C4-2B (cell line): ENCODE measurements at regions not wholly inside any gene's neighbourhood (a gene's known extent, or its start where the extent isn't known, plus 50 kb on each side); places are given as distances from the start of the nearest gene placed in this dataset.
A peak's percentile ranks its signal among the peaks of the same experiment; 100 is the strongest.
"Not testable (repeated sequence)": the region's sequence is repeated elsewhere in the genome, so short reads cannot be mapped to it uniquely, and the experiment has no call there.

Experiments
- H3K27ac ChIP-seq: fragments of 450-650 bp; 2 replicates; pipeline ENCODE4 v1.5.1; 2017
- CTCF ChIP-seq: fragments of 450-650 bp; conservative IDR thresholded peaks from 2 replicates; pipeline ENCODE4 v1.5.1; 2017; ENCODE audit warnings: mild to moderate bottlenecking
- ZFX ChIP-seq: fragments of 450-650 bp; IDR thresholded peaks from 2 replicates; pipeline ENCODE4 v1.6.1; 2017

DNA sequence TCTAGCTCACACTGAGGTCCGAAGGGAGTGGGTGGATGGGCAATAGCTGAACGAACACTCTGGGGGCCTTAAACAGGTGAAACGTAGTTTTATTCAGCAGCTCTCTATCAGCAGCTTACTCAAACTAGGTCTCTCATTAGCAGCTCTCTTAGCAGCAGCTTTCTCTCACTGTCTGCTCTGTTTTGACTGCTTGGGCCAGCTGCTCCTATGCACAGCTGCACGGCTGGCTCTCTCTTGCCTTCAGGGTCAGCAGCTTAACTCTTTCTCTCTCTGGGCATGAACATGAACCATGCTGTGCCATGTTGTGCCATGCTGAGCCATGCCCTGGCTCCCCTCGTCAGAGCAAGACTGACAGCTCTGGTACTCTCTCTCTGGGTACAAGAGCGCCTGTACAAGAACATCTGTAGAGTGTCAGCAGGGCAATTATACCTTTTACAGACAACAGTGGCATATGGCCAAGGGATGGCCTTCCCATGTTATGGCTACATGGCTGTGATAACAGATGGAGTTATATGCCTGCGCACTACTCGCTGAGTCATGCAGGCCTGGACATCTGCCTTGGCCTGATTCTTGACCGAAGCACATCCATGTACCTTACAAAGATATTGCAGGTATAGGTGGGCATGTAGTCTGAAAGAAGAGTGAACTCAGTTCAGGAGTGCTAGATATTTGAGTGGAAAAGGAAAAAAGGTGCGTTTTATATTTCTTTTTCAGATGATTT, 152.4 kb downstream of the LEPR start:
- no peak overlapping the region for H3K27ac ChIP-seq
- TF ChIP-seq CTCF (no peak), ZFX (no peak)

GRCh38 chr1:65577278-65577677, 156.8 kb downstream of the LEPR start:
- no peak overlapping the region for H3K27ac ChIP-seq
- TF ChIP-seq CTCF (no peak), ZFX (no peak)

- H3K27ac ChIP-seq: not testable (repeated sequence)
These were observed 157.5 kb downstream of the LEPR start for GRCh38 chr1:65577982-65578381.

DNA sequence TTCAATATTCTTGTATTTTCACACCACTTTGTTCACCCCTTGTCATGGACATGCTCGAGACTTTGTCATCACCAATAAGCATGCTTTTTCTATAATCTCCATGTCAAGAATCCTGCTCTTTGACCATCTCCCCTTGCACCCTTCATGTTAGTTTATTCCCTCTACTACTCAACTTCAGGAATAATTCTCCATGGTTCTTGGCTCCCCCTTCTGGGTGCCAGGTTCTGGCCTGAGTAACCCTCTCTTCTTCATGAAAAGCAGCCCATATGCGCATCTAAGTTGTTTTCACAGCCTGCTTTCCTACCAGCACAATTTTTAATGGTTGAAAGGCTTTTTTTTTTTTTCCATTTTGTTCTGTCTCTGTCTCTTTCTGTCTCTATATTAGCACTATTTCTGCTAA, 160.7 kb downstream of the LEPR start:
- H3K27ac ChIP-seq: no peak overlapping the region
- no peak for TF ChIP-seq ZFX
- TF ChIP-seq CTCF: peak; percentile 30

DNA sequence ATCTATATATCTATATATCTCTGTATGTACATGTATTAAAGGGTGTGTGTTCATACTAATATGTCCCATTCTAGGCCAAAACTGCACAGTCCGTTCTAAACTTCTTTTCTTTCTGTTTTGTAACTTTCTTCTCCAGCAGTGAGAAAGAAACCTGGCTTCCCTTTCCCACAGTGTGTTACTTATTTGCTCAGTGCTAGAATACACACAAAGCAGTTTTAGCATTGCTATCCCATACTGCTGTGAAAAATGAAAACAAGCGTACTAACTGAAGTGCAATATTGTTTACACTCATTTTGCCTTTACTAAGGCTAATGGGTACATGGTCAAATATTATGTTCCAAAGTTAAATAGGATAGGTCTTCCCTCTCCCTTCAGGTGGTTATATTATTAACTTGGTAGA, 163.9 kb downstream of the LEPR start:
- TF ChIP-seq CTCF: no peak
- no peak for TF ChIP-seq ZFX
- no peak overlapping the region for H3K27ac ChIP-seq

DNA sequence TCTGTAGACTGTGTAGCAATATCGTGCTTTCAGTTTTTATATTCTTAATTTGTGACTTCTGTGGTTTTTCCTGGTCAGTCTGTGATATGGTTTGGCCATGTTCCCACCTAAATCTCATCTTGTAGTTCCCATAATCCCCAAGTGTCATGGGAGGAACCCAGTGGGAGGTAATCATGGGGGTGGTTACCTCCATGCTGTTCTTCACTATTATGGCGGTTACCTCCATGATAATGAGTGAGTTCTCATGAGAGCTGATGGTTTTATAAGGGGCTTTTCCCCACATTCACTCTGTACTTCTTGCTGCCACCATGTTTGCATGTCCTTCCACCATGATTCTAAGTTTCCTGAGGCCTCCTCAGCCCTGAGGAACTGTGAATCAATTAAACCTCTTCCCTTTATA, 169.8 kb downstream of the LEPR start:
- no peak for TF ChIP-seq ZFX
- no peak for TF ChIP-seq CTCF
- H3K27ac ChIP-seq: no peak overlapping the region

GRCh38 chr1:65593516-65593915, 173.0 kb downstream of the LEPR start:
- TF ChIP-seq ZFX (no peak), CTCF (no peak)
- H3K27ac ChIP-seq: no peak overlapping the region

GRCh38 chr1:65595724-65596123, 175.3 kb downstream of the LEPR start:
- no peak overlapping the region for H3K27ac ChIP-seq
- TF ChIP-seq CTCF (no peak), ZFX (no peak)
